ENCODE measurements at regions not wholly inside any gene's neighbourhood (a gene's known extent, or its start where the extent isn't known, plus 50 kb on each side); places are given as distances from the start of the nearest gene placed in this dataset.
"Not testable (repeated sequence)": the region's sequence is repeated elsewhere in the genome, so short reads cannot be mapped to it uniquely, and the experiment has no call there.

DNA sequence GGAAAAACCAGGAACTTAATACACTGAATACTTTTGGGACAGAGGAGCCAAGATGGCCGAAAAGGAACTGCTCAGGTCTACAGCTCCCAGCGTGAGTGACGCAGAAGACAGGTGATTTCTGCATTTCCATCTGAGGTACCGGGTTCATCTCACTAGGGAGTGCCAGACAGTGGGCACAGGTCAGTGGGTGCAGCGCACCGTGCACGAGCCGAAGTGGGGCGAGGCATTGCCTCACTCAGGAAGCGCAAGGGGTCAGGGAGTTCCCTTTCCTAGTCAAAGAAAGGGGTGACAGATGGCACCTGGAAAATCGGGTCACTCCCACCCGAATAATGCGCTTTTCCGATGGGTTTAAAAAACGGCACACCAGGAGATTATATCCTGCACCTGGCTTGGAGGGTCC, 605.4 kb downstream of the DTWD2 start:
- H3K27me3 ChIP-seq (ENCODE audit: insufficient read depth); H3K4me1 ChIP-seq (ENCODE audit: insufficient read depth); H3K79me2 ChIP-seq (replicated peaks; ENCODE audit: insufficient read depth); H2AFZ ChIP-seq; H3K27me3 Mint-ChIP-seq (ENCODE audit: insufficient read depth, low read depth, poor library complexity); ATAC-seq; H3K27ac ChIP-seq (ENCODE audit: low read depth); H3K36me3 ChIP-seq (ENCODE audit: insufficient read depth); DNase-seq (ENCODE audit: low spot score); H3K4me3 Mint-ChIP-seq; H3F3A ChIP-seq (replicated peaks; ENCODE audit: low read depth); H3K4me1 Mint-ChIP-seq; H3K4me2 ChIP-seq; H3K9me2 ChIP-seq (ENCODE audit: insufficient read depth); H3K4me3 ChIP-seq; H3K27ac Mint-ChIP-seq; H4K20me1 ChIP-seq (replicated peaks; ENCODE audit: insufficient read depth): not testable (repeated sequence)
- Mint-ChIP-seq H3K9me3 (peaks cover 51% of the 10 kb centered on the region), H3K36me3 (ENCODE audit: low read depth) (peaks cover 31% of the 10 kb centered on the region)

DNA sequence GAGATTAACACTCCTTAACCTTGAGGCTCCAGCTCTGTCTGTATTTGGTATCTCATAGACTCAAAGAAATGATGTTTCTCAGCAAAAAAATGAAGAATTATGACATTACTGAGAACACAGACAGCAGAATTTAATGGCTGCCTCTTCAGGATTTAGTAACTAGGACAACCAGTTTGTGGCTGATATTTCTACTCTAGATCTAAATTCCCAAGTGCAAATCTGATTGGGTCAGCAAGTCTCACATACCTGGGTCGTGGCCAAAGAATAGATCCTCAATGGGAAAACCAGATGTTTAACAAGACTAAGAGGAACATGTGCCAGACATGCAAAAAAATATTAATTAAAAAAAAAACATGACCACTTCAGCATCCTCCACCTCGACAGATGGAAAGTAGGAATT, 608.9 kb downstream of the DTWD2 start:
- H3K4me1 ChIP-seq (ENCODE audit: insufficient read depth): no peaks in the 10 kb centered on the region
- no peak overlapping the region for H3K4me3 ChIP-seq
- peaks cover 27% of the 10 kb centered on the region for H3K36me3 Mint-ChIP-seq (ENCODE audit: low read depth)
- H3K9me2 ChIP-seq (ENCODE audit: insufficient read depth): no peaks in the 10 kb centered on the region
- H3K4me2 ChIP-seq: no peak overlapping the region
- peaks cover 31% of the 10 kb centered on the region for H3K9me3 Mint-ChIP-seq
- no peak overlapping the region for H3K4me3 Mint-ChIP-seq
- H3K79me2 ChIP-seq (replicated peaks; ENCODE audit: insufficient read depth): no peaks in the 10 kb centered on the region
- no peaks in the 10 kb centered on the region for H3K4me1 Mint-ChIP-seq
- no peaks in the 10 kb centered on the region for H3K27me3 ChIP-seq (ENCODE audit: insufficient read depth)
- H3K27ac ChIP-seq (ENCODE audit: low read depth): no peak overlapping the region
- H2AFZ ChIP-seq: no peak overlapping the region
- H3K36me3 ChIP-seq (ENCODE audit: insufficient read depth): no peaks in the 10 kb centered on the region; the same call in 1 of the 2 replicates
- ATAC-seq: no peak
- no peaks in the 10 kb centered on the region for H3K27me3 Mint-ChIP-seq (ENCODE audit: insufficient read depth, low read depth, poor library complexity)
- no peaks in the 10 kb centered on the region for H4K20me1 ChIP-seq (replicated peaks; ENCODE audit: insufficient read depth)
- H3F3A ChIP-seq (replicated peaks; ENCODE audit: low read depth): no peaks in the 10 kb centered on the region
- no peak overlapping the region for H3K27ac Mint-ChIP-seq
- no peak for DNase-seq (ENCODE audit: low spot score)
- no peak for TF ChIP-seq EZH2phosphoT487 (IDR thresholded peaks at IDR 0.05; ENCODE audit: unreplicated experiment)
- TF ChIP-seq, protein P1, sequence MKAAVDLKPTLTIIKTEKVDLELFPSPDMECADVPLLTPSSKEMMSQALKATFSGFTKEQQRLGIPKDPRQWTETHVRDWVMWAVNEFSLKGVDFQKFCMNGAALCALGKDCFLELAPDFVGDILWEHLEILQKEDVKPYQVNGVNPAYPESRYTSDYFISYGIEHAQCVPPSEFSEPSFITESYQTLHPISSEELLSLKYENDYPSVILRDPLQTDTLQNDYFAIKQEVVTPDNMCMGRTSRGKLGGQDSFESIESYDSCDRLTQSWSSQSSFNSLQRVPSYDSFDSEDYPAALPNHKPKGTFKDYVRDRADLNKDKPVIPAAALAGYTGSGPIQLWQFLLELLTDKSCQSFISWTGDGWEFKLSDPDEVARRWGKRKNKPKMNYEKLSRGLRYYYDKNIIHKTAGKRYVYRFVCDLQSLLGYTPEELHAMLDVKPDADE (IDR thresholded peaks at IDR 0.05): no peak
- TF ChIP-seq STAT1 (IDR thresholded peaks at IDR 0.05; ENCODE audit: unreplicated experiment): no peak
- no peak for TF ChIP-seq NANOG (IDR thresholded peaks at IDR 0.05; ENCODE audit: borderline replicate concordance)
- TF ChIP-seq, protein P2, sequence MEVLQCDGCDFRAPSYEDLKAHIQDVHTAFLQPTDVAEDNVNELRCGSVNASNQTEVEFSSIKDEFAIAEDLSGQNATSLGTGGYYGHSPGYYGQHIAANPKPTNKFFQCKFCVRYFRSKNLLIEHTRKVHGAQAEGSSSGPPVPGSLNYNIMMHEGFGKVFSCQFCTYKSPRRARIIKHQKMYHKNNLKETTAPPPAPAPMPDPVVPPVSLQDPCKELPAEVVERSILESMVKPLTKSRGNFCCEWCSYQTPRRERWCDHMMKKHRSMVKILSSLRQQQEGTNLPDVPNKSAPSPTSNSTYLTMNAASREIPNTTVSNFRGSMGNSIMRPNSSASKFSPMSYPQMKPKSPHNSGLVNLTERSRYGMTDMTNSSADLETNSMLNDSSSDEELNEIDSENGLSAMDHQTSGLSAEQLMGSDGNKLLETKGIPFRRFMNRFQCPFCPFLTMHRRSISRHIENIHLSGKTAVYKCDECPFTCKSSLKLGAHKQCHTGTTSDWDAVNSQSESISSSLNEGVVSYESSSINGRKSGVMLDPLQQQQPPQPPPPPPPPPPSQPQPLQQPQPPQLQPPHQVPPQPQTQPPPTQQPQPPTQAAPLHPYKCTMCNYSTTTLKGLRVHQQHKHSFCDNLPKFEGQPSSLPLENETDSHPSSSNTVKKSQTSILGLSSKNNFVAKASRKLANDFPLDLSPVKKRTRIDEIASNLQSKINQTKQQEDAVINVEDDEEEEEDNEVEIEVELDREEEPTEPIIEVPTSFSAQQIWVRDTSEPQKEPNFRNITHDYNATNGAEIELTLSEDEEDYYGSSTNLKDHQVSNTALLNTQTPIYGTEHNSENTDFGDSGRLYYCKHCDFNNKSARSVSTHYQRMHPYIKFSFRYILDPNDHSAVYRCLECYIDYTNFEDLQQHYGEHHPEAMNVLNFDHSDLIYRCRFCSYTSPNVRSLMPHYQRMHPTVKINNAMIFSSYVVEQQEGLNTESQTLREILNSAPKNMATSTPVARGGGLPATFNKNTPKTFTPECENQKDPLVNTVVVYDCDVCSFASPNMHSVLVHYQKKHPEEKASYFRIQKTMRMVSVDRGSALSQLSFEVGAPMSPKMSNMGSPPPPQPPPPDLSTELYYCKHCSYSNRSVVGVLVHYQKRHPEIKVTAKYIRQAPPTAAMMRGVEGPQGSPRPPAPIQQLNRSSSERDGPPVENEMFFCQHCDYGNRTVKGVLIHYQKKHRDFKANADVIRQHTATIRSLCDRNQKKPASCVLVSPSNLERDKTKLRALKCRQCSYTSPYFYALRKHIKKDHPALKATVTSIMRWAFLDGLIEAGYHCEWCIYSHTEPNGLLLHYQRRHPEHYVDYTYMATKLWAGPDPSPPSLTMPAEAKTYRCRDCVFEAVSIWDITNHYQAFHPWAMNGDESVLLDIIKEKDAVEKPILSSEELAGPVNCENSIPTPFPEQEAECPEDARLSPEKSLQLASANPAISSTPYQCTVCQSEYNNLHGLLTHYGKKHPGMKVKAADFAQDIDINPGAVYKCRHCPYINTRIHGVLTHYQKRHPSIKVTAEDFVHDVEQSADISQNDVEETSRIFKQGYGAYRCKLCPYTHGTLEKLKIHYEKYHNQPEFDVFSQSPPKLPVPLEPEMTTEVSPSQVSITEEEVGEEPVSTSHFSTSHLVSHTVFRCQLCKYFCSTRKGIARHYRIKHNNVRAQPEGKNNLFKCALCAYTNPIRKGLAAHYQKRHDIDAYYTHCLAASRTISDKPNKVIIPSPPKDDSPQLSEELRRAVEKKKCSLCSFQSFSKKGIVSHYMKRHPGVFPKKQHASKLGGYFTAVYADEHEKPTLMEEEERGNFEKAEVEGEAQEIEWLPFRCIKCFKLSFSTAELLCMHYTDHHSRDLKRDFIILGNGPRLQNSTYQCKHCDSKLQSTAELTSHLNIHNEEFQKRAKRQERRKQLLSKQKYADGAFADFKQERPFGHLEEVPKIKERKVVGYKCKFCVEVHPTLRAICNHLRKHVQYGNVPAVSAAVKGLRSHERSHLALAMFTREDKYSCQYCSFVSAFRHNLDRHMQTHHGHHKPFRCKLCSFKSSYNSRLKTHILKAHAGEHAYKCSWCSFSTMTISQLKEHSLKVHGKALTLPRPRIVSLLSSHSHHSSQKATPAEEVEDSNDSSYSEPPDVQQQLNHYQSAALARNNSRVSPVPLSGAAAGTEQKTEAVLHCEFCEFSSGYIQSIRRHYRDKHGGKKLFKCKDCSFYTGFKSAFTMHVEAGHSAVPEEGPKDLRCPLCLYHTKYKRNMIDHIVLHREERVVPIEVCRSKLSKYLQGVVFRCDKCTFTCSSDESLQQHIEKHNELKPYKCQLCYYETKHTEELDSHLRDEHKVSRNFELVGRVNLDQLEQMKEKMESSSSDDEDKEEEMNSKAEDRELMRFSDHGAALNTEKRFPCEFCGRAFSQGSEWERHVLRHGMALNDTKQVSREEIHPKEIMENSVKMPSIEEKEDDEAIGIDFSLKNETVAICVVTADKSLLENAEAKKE (CRISPR knock-in tag; IDR thresholded peaks at IDR 0.05): no peak
- TF ChIP-seq EZH2 (IDR thresholded peaks at IDR 0.05; ENCODE audit: low read depth, unreplicated experiment): no peak
- no peak for TF ChIP-seq POLR2AphosphoS5 (IDR thresholded peaks at IDR 0.05; ENCODE audit: low read depth)
- TF ChIP-seq, protein P3, sequence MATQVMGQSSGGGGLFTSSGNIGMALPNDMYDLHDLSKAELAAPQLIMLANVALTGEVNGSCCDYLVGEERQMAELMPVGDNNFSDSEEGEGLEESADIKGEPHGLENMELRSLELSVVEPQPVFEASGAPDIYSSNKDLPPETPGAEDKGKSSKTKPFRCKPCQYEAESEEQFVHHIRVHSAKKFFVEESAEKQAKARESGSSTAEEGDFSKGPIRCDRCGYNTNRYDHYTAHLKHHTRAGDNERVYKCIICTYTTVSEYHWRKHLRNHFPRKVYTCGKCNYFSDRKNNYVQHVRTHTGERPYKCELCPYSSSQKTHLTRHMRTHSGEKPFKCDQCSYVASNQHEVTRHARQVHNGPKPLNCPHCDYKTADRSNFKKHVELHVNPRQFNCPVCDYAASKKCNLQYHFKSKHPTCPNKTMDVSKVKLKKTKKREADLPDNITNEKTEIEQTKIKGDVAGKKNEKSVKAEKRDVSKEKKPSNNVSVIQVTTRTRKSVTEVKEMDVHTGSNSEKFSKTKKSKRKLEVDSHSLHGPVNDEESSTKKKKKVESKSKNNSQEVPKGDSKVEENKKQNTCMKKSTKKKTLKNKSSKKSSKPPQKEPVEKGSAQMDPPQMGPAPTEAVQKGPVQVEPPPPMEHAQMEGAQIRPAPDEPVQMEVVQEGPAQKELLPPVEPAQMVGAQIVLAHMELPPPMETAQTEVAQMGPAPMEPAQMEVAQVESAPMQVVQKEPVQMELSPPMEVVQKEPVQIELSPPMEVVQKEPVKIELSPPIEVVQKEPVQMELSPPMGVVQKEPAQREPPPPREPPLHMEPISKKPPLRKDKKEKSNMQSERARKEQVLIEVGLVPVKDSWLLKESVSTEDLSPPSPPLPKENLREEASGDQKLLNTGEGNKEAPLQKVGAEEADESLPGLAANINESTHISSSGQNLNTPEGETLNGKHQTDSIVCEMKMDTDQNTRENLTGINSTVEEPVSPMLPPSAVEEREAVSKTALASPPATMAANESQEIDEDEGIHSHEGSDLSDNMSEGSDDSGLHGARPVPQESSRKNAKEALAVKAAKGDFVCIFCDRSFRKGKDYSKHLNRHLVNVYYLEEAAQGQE (IDR thresholded peaks at IDR 0.05; ENCODE audit: unreplicated experiment): no peak
- TF ChIP-seq JUNB (IDR thresholded peaks at IDR 0.05; ENCODE audit: unreplicated experiment): no peak
- TF ChIP-seq, protein P4, sequence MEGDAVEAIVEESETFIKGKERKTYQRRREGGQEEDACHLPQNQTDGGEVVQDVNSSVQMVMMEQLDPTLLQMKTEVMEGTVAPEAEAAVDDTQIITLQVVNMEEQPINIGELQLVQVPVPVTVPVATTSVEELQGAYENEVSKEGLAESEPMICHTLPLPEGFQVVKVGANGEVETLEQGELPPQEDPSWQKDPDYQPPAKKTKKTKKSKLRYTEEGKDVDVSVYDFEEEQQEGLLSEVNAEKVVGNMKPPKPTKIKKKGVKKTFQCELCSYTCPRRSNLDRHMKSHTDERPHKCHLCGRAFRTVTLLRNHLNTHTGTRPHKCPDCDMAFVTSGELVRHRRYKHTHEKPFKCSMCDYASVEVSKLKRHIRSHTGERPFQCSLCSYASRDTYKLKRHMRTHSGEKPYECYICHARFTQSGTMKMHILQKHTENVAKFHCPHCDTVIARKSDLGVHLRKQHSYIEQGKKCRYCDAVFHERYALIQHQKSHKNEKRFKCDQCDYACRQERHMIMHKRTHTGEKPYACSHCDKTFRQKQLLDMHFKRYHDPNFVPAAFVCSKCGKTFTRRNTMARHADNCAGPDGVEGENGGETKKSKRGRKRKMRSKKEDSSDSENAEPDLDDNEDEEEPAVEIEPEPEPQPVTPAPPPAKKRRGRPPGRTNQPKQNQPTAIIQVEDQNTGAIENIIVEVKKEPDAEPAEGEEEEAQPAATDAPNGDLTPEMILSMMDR (conservative IDR thresholded peaks at IDR 0.05; ENCODE audit: low read depth in 2 of 2): no peak
- no peak for TF ChIP-seq ZNF331 (CRISPR knock-in tag; IDR thresholded peaks at IDR 0.05; ENCODE audit: low read depth)

Measured in GM23338 (cell line).